Neural progenitor cell (in vitro differentiated cells): ENCODE measurements at regions not wholly inside any gene's neighbourhood (a gene's known extent, or its start where the extent isn't known, plus 50 kb on each side); places are given as distances from the start of the nearest gene placed in this dataset.

Source experiments
- DNase-seq: peaks from one replicate; pipeline ENCODE4 v3.0.0-alpha.2; 2016; ENCODE audit warnings: low spot score
- H2AFZ ChIP-seq: fragments of 200-600 bp; sonication (generic); replicated peaks from 2 replicates; pipeline ENCODE4 v1.6.1; 2016; ENCODE audit warnings: antibody characterized with exemption
- H3F3A ChIP-seq: fragments of 200-600 bp; sonication (generic); 2 replicates; pipeline ENCODE4 v1.6.1; 2016; ENCODE audit warnings: antibody characterized with exemption, low read depth
- H3K27ac ChIP-seq: fragments of 200-600 bp; sonication (generic); 2 replicates; pipeline ENCODE4 v1.5.1; 2016; ENCODE audit warnings: mild to moderate bottlenecking
- H3K27me3 ChIP-seq: fragments of 200-600 bp; sonication (generic); 2 replicates; pipeline ENCODE4 v1.6.1; 2016; ENCODE audit warnings: mild to moderate bottlenecking, moderate library complexity
- H3K36me3 ChIP-seq: fragments of 200-600 bp; sonication (generic); 2 replicates; pipeline ENCODE4 v1.5.1; 2016
- H3K4me1 ChIP-seq: fragments of 200-600 bp; sonication (generic); 2 replicates; pipeline ENCODE4 v1.6.1; 2016; ENCODE audit warnings: mixed run types
- H3K4me2 ChIP-seq: fragments of 200-600 bp; sonication (generic); 2 replicates; pipeline ENCODE4 v1.6.1; 2016
- H3K4me3 ChIP-seq: fragments of 200-600 bp; sonication (generic); 2 replicates; pipeline ENCODE4 v1.5.1; 2016
- H3K79me2 ChIP-seq: fragments of 200-600 bp; sonication (generic); 2 replicates; pipeline ENCODE4 v1.6.1; 2016; ENCODE audit warnings: low read depth
- H3K9ac ChIP-seq: fragments of 200-600 bp; sonication (generic); 2 replicates; pipeline ENCODE4 v1.6.1; 2016
- H3K9me3 ChIP-seq: fragments of 200-600 bp; sonication (generic); 2 replicates; pipeline ENCODE4 v1.5.1; 2016; ENCODE audit warnings: low read depth
- H4K20me1 ChIP-seq: fragments of 200-600 bp; sonication (generic); 2 replicates; pipeline ENCODE4 v1.6.1; 2016; ENCODE audit warnings: low read depth
- H3K27ac Mint-ChIP-seq: 3 replicates; pipeline ENCODE4 v1.8.0; 2021; ENCODE audit warnings: mixed read lengths
- H3K27me3 Mint-ChIP-seq: 2 replicates; pipeline ENCODE4 v1.8.0; 2022; ENCODE audit warnings: low read depth, mild to moderate bottlenecking, inconsistent platforms, moderate library complexity, mixed read lengths; ENCODE audit not compliant: insufficient read depth
- H3K36me3 Mint-ChIP-seq: 3 replicates; pipeline ENCODE4 v1.8.0; 2021; ENCODE audit warnings: mixed read lengths
- H3K4me1 Mint-ChIP-seq: 3 replicates; pipeline ENCODE4 v1.8.0; 2021; ENCODE audit warnings: mixed read lengths
- H3K4me3 Mint-ChIP-seq: 3 replicates; pipeline ENCODE4 v1.8.0; 2021; ENCODE audit warnings: mild to moderate bottlenecking, moderate library complexity, mixed read lengths
- H3K9me3 Mint-ChIP-seq: 3 replicates; pipeline ENCODE4 v1.8.0; 2020; ENCODE audit warnings: mixed read lengths
- CTCF ChIP-seq: fragments of 200-600 bp; sonication (generic); IDR thresholded peaks from 2 replicates; pipeline ENCODE4 v1.5.1; 2017; ENCODE audit warnings: antibody characterized with exemption, mild to moderate bottlenecking
- EZH2 ChIP-seq: fragments of 200-600 bp; sonication (generic); IDR thresholded peaks from 2 replicates; pipeline ENCODE4 v1.6.1; 2017; ENCODE audit warnings: antibody characterized with exemption, mild to moderate bottlenecking, moderate library complexity
- EZH2phosphoT487 ChIP-seq: fragments of 200-600 bp; sonication (generic); IDR thresholded peaks from 2 replicates; pipeline ENCODE4 v1.6.1; 2017; ENCODE audit warnings: antibody characterized with exemption

- H3K27ac ChIP-seq: peak overlapping the region; percentile 14
- no peak overlapping the region for H2AFZ ChIP-seq
- no peak for TF ChIP-seq EZH2phosphoT487
- TF ChIP-seq CTCF: no peak
- TF ChIP-seq EZH2: no peak
- peak; percentile 45 for DNase-seq
- no peaks in the 10 kb centered on the region for H3K36me3 ChIP-seq
- H3K9me3 ChIP-seq: no peaks in the 10 kb centered on the region
- no peak overlapping the region for H3K4me3 ChIP-seq
- H3K9me3 Mint-ChIP-seq: no peaks in the 10 kb centered on the region
- no peaks in the 10 kb centered on the region for H3K36me3 Mint-ChIP-seq
- H3K4me3 Mint-ChIP-seq: no peak overlapping the region
- H3K4me2 ChIP-seq: no peak overlapping the region
- H3K79me2 ChIP-seq: no peaks in the 10 kb centered on the region
- peaks cover 14% of the 10 kb centered on the region for H3K4me1 Mint-ChIP-seq
- peak overlapping the region; percentile 78 for H3K27ac Mint-ChIP-seq
- H3K27me3 Mint-ChIP-seq: peaks cover 15% of the 10 kb centered on the region
- H4K20me1 ChIP-seq: no peaks in the 10 kb centered on the region
- peaks cover 12% of the 10 kb centered on the region for H3K4me1 ChIP-seq
- H3K27me3 ChIP-seq: no peaks in the 10 kb centered on the region
- H3F3A ChIP-seq: no peaks in the 10 kb centered on the region
- no peak overlapping the region for H3K9ac ChIP-seq
These were observed 215.6 kb upstream of the TNP1 start for GRCh38 chr2:217075268-217076057.

- no peaks in the 10 kb centered on the region for H3K79me2 ChIP-seq
- Mint-ChIP-seq H3K4me1 (peaks cover 14% of the 10 kb centered on the region), H3K36me3 (no peaks in the 10 kb centered on the region), H3K27me3 (peaks cover 15% of the 10 kb centered on the region), H3K9me3 (no peaks in the 10 kb centered on the region), H3K4me3 (no peak overlapping the region), H3K27ac (peak overlapping the region; percentile 78)
- TF ChIP-seq CTCF (no peak), EZH2 (no peak), EZH2phosphoT487 (no peak)
- no peak overlapping the region for H3K4me2 ChIP-seq
- no peaks in the 10 kb centered on the region for H4K20me1 ChIP-seq
- DNase-seq: no peak
- no peak overlapping the region for H3K9ac ChIP-seq
- H3K9me3 ChIP-seq: no peaks in the 10 kb centered on the region
- H3K27ac ChIP-seq: no peak overlapping the region
- H3K36me3 ChIP-seq: no peaks in the 10 kb centered on the region
- peaks cover 7% of the 10 kb centered on the region for H3F3A ChIP-seq
- H2AFZ ChIP-seq: no peak overlapping the region
- H3K27me3 ChIP-seq: no peaks in the 10 kb centered on the region
- H3K4me1 ChIP-seq: peaks cover 14% of the 10 kb centered on the region
- H3K4me3 ChIP-seq: no peak overlapping the region
These were observed 214.9 kb upstream of the TNP1 start for GRCh38 chr2:217074576-217075255.

GRCh38 chr2:217071416-217071815 lies 211.6 kb upstream of the TNP1 start:
- Mint-ChIP-seq H3K36me3 (no peaks in the 10 kb centered on the region), H3K27ac (no peak overlapping the region), H3K27me3 (peaks cover 13% of the 10 kb centered on the region), H3K4me1 (peaks cover 14% of the 10 kb centered on the region), H3K9me3 (peaks cover 7% of the 10 kb centered on the region), H3K4me3 (no peak overlapping the region)
- no peak for DNase-seq
- Histone ChIP-seq H3F3A (peaks cover 7% of the 10 kb centered on the region), H3K27ac (no peak overlapping the region), H4K20me1 (no peaks in the 10 kb centered on the region), H3K9ac (no peak overlapping the region), H3K4me3 (no peak overlapping the region), H3K27me3 (no peaks in the 10 kb centered on the region), H3K4me2 (no peak overlapping the region), H3K9me3 (no peaks in the 10 kb centered on the region), H3K79me2 (no peaks in the 10 kb centered on the region), H3K4me1 (peaks cover 14% of the 10 kb centered on the region), H2AFZ (no peak overlapping the region), H3K36me3 (no peaks in the 10 kb centered on the region)
- TF ChIP-seq EZH2phosphoT487 (no peak), EZH2 (no peak), CTCF (no peak)
